ENCODE measurements at regions not wholly inside any gene's neighbourhood (a gene's known extent, or its start where the extent isn't known, plus 50 kb on each side); places are given as distances from the start of the nearest gene placed in this dataset.

- Mint-ChIP-seq H3K36me3 (ENCODE audit: low read depth) (no peaks in the 10 kb centered on the region), H3K4me1 (ENCODE audit: low read depth) (no peaks in the 10 kb centered on the region), H3K4me3 (ENCODE audit: unreplicated experiment) (no peak overlapping the region), H3K27ac (ENCODE audit: unreplicated experiment) (no peak overlapping the region), H3K27me3 (ENCODE audit: low read depth) (peaks cover 5% of the 10 kb centered on the region), H3K9me3 (ENCODE audit: low read depth) (peaks cover 3% of the 10 kb centered on the region)
- TF ChIP-seq, protein P1, sequence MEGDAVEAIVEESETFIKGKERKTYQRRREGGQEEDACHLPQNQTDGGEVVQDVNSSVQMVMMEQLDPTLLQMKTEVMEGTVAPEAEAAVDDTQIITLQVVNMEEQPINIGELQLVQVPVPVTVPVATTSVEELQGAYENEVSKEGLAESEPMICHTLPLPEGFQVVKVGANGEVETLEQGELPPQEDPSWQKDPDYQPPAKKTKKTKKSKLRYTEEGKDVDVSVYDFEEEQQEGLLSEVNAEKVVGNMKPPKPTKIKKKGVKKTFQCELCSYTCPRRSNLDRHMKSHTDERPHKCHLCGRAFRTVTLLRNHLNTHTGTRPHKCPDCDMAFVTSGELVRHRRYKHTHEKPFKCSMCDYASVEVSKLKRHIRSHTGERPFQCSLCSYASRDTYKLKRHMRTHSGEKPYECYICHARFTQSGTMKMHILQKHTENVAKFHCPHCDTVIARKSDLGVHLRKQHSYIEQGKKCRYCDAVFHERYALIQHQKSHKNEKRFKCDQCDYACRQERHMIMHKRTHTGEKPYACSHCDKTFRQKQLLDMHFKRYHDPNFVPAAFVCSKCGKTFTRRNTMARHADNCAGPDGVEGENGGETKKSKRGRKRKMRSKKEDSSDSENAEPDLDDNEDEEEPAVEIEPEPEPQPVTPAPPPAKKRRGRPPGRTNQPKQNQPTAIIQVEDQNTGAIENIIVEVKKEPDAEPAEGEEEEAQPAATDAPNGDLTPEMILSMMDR (IDR thresholded peaks at IDR 0.05): no peak
- no peak for DNase-seq (ENCODE audit: low spot score)
These were observed 372.7 kb downstream of the SH2D1A start for GRCh38 chrX:124719060-124719459.

- H3K4me1 Mint-ChIP-seq (ENCODE audit: low read depth): no peaks in the 10 kb centered on the region
- H3K4me3 Mint-ChIP-seq (ENCODE audit: unreplicated experiment): no peak overlapping the region
- TF ChIP-seq, protein P1 (IDR thresholded peaks at IDR 0.05): no peak
- no peak overlapping the region for H3K27ac Mint-ChIP-seq (ENCODE audit: unreplicated experiment)
- no peak for DNase-seq (ENCODE audit: low spot score)
- no peaks in the 10 kb centered on the region for H3K36me3 Mint-ChIP-seq (ENCODE audit: low read depth)
- H3K9me3 Mint-ChIP-seq (ENCODE audit: low read depth): peaks cover 3% of the 10 kb centered on the region
- H3K27me3 Mint-ChIP-seq (ENCODE audit: low read depth): peaks cover 5% of the 10 kb centered on the region
These were observed 374.2 kb downstream of the SH2D1A start for GRCh38 chrX:124720532-124720931.

GRCh38 chrX:124725502-124725901 is 379.1 kb downstream of the SH2D1A start:
- Mint-ChIP-seq H3K27me3 (ENCODE audit: low read depth) (peaks cover 13% of the 10 kb centered on the region), H3K9me3 (ENCODE audit: low read depth) (no peaks in the 10 kb centered on the region), H3K4me3 (ENCODE audit: unreplicated experiment) (no peak overlapping the region), H3K4me1 (ENCODE audit: low read depth) (no peaks in the 10 kb centered on the region), H3K27ac (ENCODE audit: unreplicated experiment) (no peak overlapping the region), H3K36me3 (ENCODE audit: low read depth) (no peaks in the 10 kb centered on the region)
- TF ChIP-seq, protein P1 (IDR thresholded peaks at IDR 0.05): no peak
- no peak for DNase-seq (ENCODE audit: low spot score)

GRCh38 chrX:124726292-124726691 is 379.9 kb downstream of the SH2D1A start:
- H3K9me3 Mint-ChIP-seq (ENCODE audit: low read depth): no peaks in the 10 kb centered on the region
- H3K4me3 Mint-ChIP-seq (ENCODE audit: unreplicated experiment): no peak overlapping the region

DNA sequence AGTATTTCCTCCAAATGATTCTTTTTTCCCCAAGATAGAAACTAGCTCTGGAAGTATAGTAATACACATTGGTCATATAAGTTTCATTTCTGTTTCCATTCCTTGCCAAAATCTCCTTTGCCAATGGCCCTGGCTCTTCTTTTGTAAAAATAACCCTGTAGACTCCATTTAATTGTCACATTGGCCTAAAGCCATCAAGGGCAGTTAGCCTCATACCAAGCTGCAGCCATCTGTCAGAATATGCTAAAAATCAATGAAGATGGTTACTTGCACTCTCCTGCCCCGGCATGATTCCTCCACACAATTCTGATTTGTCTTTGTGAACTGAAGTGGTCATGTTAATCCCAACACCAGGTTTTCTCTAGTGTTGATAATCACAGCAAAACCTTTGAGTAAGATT is 380.5 kb downstream of the SH2D1A start:
- Mint-ChIP-seq H3K27ac (ENCODE audit: unreplicated experiment) (no peak overlapping the region), H3K4me3 (ENCODE audit: unreplicated experiment) (no peak overlapping the region), H3K4me1 (ENCODE audit: low read depth) (no peaks in the 10 kb centered on the region), H3K27me3 (ENCODE audit: low read depth) (peaks cover 11% of the 10 kb centered on the region), H3K36me3 (ENCODE audit: low read depth) (no peaks in the 10 kb centered on the region), H3K9me3 (ENCODE audit: low read depth) (no peaks in the 10 kb centered on the region)
- no peak for DNase-seq (ENCODE audit: low spot score)
- TF ChIP-seq, protein P1 (IDR thresholded peaks at IDR 0.05): no peak

More at GRCh38 chrX:124726292-124726691, 379.9 kb downstream of the SH2D1A start:
- TF ChIP-seq, protein P1 (IDR thresholded peaks at IDR 0.05): no peak
- Mint-ChIP-seq H3K27me3 (ENCODE audit: low read depth) (peaks cover 11% of the 10 kb centered on the region), H3K4me1 (ENCODE audit: low read depth) (no peaks in the 10 kb centered on the region), H3K36me3 (ENCODE audit: low read depth) (no peaks in the 10 kb centered on the region), H3K27ac (ENCODE audit: unreplicated experiment) (no peak overlapping the region)
- no peak for DNase-seq (ENCODE audit: low spot score)
